K562 (cell line): ENCODE measurements at regions not wholly inside any gene's neighbourhood (a gene's known extent, or its start where the extent isn't known, plus 50 kb on each side); places are given as distances from the start of the nearest gene placed in this dataset.

Source experiments
- ARID1B ChIP-seq: fragments of 450-650 bp; IDR thresholded peaks from 2 replicates; pipeline ENCODE4 v1.6.1; 2016; ENCODE audit warnings: antibody characterized with exemption, mild to moderate bottlenecking, inconsistent platforms
- BRCA1 ChIP-seq, 2 experiments: fragments of 450-650 bp in 1 of 2; sonication (generic) in 1 of 2; formaldehyde crosslinking in 1 of 2; IDR thresholded peaks; 2 replicates each; pipeline versions ENCODE4 v1.5.0 to v1.6.1; 2017 to 2020; ENCODE audit warnings: mild to moderate bottlenecking in 1 of 2, missing genetic modification reagents in 1 of 2
- CBX1 ChIP-seq: sonication (generic); IDR thresholded peaks from 2 replicates; pipeline ENCODE4 v1.6.1; 2016; ENCODE audit warnings: antibody characterized with exemption, low read depth, mild to moderate bottlenecking
- NBN ChIP-seq: fragments of 450-650 bp; IDR thresholded peaks from 2 replicates; pipeline ENCODE4 v1.6.1; 2016; ENCODE audit warnings: low read depth, mild to moderate bottlenecking
- RBM25 ChIP-seq: fragments of 200-400 bp; formaldehyde crosslinking; IDR thresholded peaks from 2 replicates; pipeline ENCODE4 v1.6.1; 2018; ENCODE audit warnings: low read length, low read depth, moderate library complexity; ENCODE audit not compliant: severe bottlenecking
- TEAD1 ChIP-seq, 2 experiments: fragments of 450-650 bp in 1 of 2; sonication (generic) in 1 of 2; formaldehyde crosslinking; IDR thresholded peaks; 2 replicates each; pipeline versions ENCODE4 v1.4.0 to v1.8.0; 2020 to 2022; ENCODE audit warnings: mild to moderate bottlenecking in 2 of 2, missing genetic modification reagents in 1 of 2
- ZNF274 ChIP-seq: IDR thresholded peaks from 2 replicates; pipeline ENCODE4 v1.6.1; 2011; ENCODE audit warnings: low read depth, mild to moderate bottlenecking, low read length, moderate library complexity, borderline replicate concordance
- TF ChIP-seq, protein P1 (sequence below), 3 experiments: IDR thresholded peaks in 2 of 3; conservative IDR thresholded peaks in 1 of 3; 2 replicates each; pipeline ENCODE4 v1.5.1; 2011 to 2012; ENCODE audit warnings: low read length in 3 of 3, mild to moderate bottlenecking in 3 of 3, control low read depth in 2 of 3, improper control_type of control experiment in 1 of 3, inconsistent platforms in 1 of 3, low read depth in 1 of 3, mixed read lengths in 1 of 3, moderate library complexity in 1 of 3; ENCODE audit not compliant: insufficient read depth in 2 of 3
- TF ChIP-seq, protein P2 (sequence below): sonication (generic); formaldehyde crosslinking; IDR thresholded peaks from 2 replicates; pipeline ENCODE4 v1.8.0; 2023; ENCODE audit warnings: mild to moderate bottlenecking, missing genetic modification reagents

- no peak for TF ChIP-seq TEAD1 (CRISPR knock-in tag; IDR thresholded peaks at IDR 0.05)
- TF ChIP-seq, protein P1, sequence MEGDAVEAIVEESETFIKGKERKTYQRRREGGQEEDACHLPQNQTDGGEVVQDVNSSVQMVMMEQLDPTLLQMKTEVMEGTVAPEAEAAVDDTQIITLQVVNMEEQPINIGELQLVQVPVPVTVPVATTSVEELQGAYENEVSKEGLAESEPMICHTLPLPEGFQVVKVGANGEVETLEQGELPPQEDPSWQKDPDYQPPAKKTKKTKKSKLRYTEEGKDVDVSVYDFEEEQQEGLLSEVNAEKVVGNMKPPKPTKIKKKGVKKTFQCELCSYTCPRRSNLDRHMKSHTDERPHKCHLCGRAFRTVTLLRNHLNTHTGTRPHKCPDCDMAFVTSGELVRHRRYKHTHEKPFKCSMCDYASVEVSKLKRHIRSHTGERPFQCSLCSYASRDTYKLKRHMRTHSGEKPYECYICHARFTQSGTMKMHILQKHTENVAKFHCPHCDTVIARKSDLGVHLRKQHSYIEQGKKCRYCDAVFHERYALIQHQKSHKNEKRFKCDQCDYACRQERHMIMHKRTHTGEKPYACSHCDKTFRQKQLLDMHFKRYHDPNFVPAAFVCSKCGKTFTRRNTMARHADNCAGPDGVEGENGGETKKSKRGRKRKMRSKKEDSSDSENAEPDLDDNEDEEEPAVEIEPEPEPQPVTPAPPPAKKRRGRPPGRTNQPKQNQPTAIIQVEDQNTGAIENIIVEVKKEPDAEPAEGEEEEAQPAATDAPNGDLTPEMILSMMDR (IDR thresholded peaks at IDR 0.05 in 2 of 3, conservative IDR thresholded peaks at IDR 0.05 in 1 of 3; ENCODE audit: insufficient read depth in 2 of 3, low read depth in 1 of 3, low read length in 3 of 3): no peak
- no peak for TF ChIP-seq RBM25
- TF ChIP-seq ZNF274: no peak
- TF ChIP-seq NBN: no peak
- TF ChIP-seq BRCA1 (IDR thresholded peaks at IDR 0.05): no peak
- no peak for TF ChIP-seq BRCA1 (CRISPR knock-in tag; IDR thresholded peaks at IDR 0.05)
- TF ChIP-seq, protein P2, sequence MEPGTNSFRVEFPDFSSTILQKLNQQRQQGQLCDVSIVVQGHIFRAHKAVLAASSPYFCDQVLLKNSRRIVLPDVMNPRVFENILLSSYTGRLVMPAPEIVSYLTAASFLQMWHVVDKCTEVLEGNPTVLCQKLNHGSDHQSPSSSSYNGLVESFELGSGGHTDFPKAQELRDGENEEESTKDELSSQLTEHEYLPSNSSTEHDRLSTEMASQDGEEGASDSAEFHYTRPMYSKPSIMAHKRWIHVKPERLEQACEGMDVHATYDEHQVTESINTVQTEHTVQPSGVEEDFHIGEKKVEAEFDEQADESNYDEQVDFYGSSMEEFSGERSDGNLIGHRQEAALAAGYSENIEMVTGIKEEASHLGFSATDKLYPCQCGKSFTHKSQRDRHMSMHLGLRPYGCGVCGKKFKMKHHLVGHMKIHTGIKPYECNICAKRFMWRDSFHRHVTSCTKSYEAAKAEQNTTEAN (CRISPR knock-in tag): no peak
- TF ChIP-seq ARID1B: no peak
- TF ChIP-seq CBX1: no peak
These were observed 337.9 kb downstream of the WDR11 start for GRCh38 chr10:121189066-121189465.
